ENCODE measurements at regions not wholly inside any gene's neighbourhood (a gene's known extent, or its start where the extent isn't known, plus 50 kb on each side); places are given as distances from the start of the nearest gene placed in this dataset.
"Not testable (repeated sequence)": the region's sequence is repeated elsewhere in the genome, so short reads cannot be mapped to it uniquely, and the experiment has no call there.

GRCh38 chr10:47593129-47593528 is 69.7 kb upstream of the AGAP9 start:
- not testable (repeated sequence) for H3K9ac ChIP-seq (ENCODE audit: low read depth in 1 of 3, low read length in 3 of 3); H3K9me3 ChIP-seq (ENCODE audit: control insufficient read depth in 3 of 3, low read length in 3 of 3); H3K27me3 ChIP-seq (ENCODE audit: control insufficient read depth in 3 of 3, insufficient read depth in 3 of 3, low read length in 3 of 3); H3K36me3 ChIP-seq (ENCODE audit: control insufficient read depth in 3 of 3, insufficient read depth in 3 of 3, low read length in 3 of 3); H3K4me1 ChIP-seq (ENCODE audit: control insufficient read depth in 3 of 3, insufficient read depth in 3 of 3, low read length in 3 of 3); H3K27ac ChIP-seq (ENCODE audit: low read depth, low read length); H3K4me3 ChIP-seq (ENCODE audit: low read length in 3 of 3)

- H3K9ac ChIP-seq (ENCODE audit: low read depth in 1 of 3, low read length in 3 of 3); H3K36me3 ChIP-seq (ENCODE audit: control insufficient read depth in 3 of 3, insufficient read depth in 3 of 3, low read length in 3 of 3); H3K9me3 ChIP-seq (ENCODE audit: control insufficient read depth in 3 of 3, low read length in 3 of 3); H3K4me1 ChIP-seq (ENCODE audit: control insufficient read depth in 3 of 3, insufficient read depth in 3 of 3, low read length in 3 of 3); H3K27me3 ChIP-seq (ENCODE audit: control insufficient read depth in 3 of 3, insufficient read depth in 3 of 3, low read length in 3 of 3); H3K27ac ChIP-seq (ENCODE audit: low read depth, low read length); H3K4me3 ChIP-seq (ENCODE audit: low read length in 3 of 3): not testable (repeated sequence)
Measured at GRCh38 chr10:47590956-47591355, 67.5 kb upstream of the AGAP9 start.

GRCh38 chr10:47590534-47590933 is 67.1 kb upstream of the AGAP9 start:
- H3K4me3 ChIP-seq (ENCODE audit: low read length in 3 of 3); H3K4me1 ChIP-seq (ENCODE audit: control insufficient read depth in 3 of 3, insufficient read depth in 3 of 3, low read length in 3 of 3); H3K9me3 ChIP-seq (ENCODE audit: control insufficient read depth in 3 of 3, low read length in 3 of 3); H3K27ac ChIP-seq (ENCODE audit: low read depth, low read length); H3K27me3 ChIP-seq (ENCODE audit: control insufficient read depth in 3 of 3, insufficient read depth in 3 of 3, low read length in 3 of 3); H3K36me3 ChIP-seq (ENCODE audit: control insufficient read depth in 3 of 3, insufficient read depth in 3 of 3, low read length in 3 of 3); H3K9ac ChIP-seq (ENCODE audit: low read depth in 1 of 3, low read length in 3 of 3): not testable (repeated sequence)

DNA sequence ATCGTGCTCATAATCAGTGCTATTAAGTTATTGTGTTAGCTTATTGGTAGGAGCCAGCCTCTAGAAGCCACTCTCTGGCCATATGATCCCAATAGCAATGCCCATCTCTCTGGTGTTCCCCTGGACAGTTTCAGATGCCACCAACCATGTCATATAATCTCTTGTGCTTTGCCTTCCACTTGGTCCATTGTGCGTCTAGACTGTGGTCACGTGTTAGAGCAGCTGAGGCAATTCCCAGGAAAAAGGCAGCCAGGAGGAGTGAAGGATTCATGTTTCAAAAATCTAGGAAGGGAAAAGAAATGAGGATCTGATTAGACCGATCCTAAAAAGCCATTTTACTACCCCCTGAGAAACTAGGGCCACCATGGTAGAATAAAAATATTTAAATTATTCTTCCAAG is 58.6 kb upstream of the AGAP9 start:
- not testable (repeated sequence) for H3K4me1 ChIP-seq (ENCODE audit: control insufficient read depth in 3 of 3, insufficient read depth in 3 of 3, low read length in 3 of 3); H3K27ac ChIP-seq (ENCODE audit: low read depth, low read length); H3K36me3 ChIP-seq (ENCODE audit: control insufficient read depth in 3 of 3, insufficient read depth in 3 of 3, low read length in 3 of 3)

GRCh38 chr10:47580063-47580462 is 56.6 kb upstream of the AGAP9 start:
- not testable (repeated sequence) for H3K4me1 ChIP-seq (ENCODE audit: control insufficient read depth in 3 of 3, insufficient read depth in 3 of 3, low read length in 3 of 3); H3K9ac ChIP-seq (ENCODE audit: low read depth in 1 of 3, low read length in 3 of 3); H3K9me3 ChIP-seq (ENCODE audit: control insufficient read depth in 3 of 3, low read length in 3 of 3); H3K27ac ChIP-seq (ENCODE audit: low read depth, low read length); H3K36me3 ChIP-seq (ENCODE audit: control insufficient read depth in 3 of 3, insufficient read depth in 3 of 3, low read length in 3 of 3); H3K27me3 ChIP-seq (ENCODE audit: control insufficient read depth in 3 of 3, insufficient read depth in 3 of 3, low read length in 3 of 3); H3K4me3 ChIP-seq (ENCODE audit: low read length in 3 of 3)

More for the DNA sequence above, 58.6 kb upstream of the AGAP9 start:
- not testable (repeated sequence) for H3K9me3 ChIP-seq (ENCODE audit: control insufficient read depth in 3 of 3, low read length in 3 of 3); H3K4me3 ChIP-seq (ENCODE audit: low read length in 3 of 3); H3K9ac ChIP-seq (ENCODE audit: low read depth in 1 of 3, low read length in 3 of 3); H3K27me3 ChIP-seq (ENCODE audit: control insufficient read depth in 3 of 3, insufficient read depth in 3 of 3, low read length in 3 of 3)

GRCh38 chr10:47578547-47578946 is 55.1 kb upstream of the AGAP9 start:
- not testable (repeated sequence) for H3K36me3 ChIP-seq (ENCODE audit: control insufficient read depth in 3 of 3, insufficient read depth in 3 of 3, low read length in 3 of 3); H3K27ac ChIP-seq (ENCODE audit: low read depth, low read length); H3K9ac ChIP-seq (ENCODE audit: low read depth in 1 of 3, low read length in 3 of 3); H3K4me1 ChIP-seq (ENCODE audit: control insufficient read depth in 3 of 3, insufficient read depth in 3 of 3, low read length in 3 of 3); H3K4me3 ChIP-seq (ENCODE audit: low read length in 3 of 3); H3K27me3 ChIP-seq (ENCODE audit: control insufficient read depth in 3 of 3, insufficient read depth in 3 of 3, low read length in 3 of 3); H3K9me3 ChIP-seq (ENCODE audit: control insufficient read depth in 3 of 3, low read length in 3 of 3)
